ENCODE measurements at regions not wholly inside any gene's neighbourhood (a gene's known extent, or its start where the extent isn't known, plus 50 kb on each side); places are given as distances from the start of the nearest gene placed in this dataset.
"Not testable (repeated sequence)": the region's sequence is repeated elsewhere in the genome, so short reads cannot be mapped to it uniquely, and the experiment has no call there.

- not testable (repeated sequence) for TF ChIP-seq CTCF (IDR thresholded peaks at IDR 0.05; ENCODE audit: low read depth, low read length, poor library complexity, severe bottlenecking); EZH2phosphoT487 (IDR thresholded peaks at IDR 0.05; ENCODE audit: borderline replicate concordance, low read length)
Measured at GRCh38 chr16:16721849-16722248, 342.9 kb downstream of the NPIPA7 start.

All from DOHH2 (cell line).